SU-DHL-6 (cell line): ENCODE measurements at regions not wholly inside any gene's neighbourhood (a gene's known extent, or its start where the extent isn't known, plus 50 kb on each side); places are given as distances from the start of the nearest gene placed in this dataset.
"Not testable (repeated sequence)": the region's sequence is repeated elsewhere in the genome, so short reads cannot be mapped to it uniquely, and the experiment has no call there.

Source experiments
- EZH2phosphoT487 ChIP-seq: fragments of 200-600 bp; sonication (generic), shearing (Covaris generic); conservative IDR thresholded peaks from 2 replicates; pipeline ENCODE4 v1.6.1; 2018; ENCODE audit warnings: mild to moderate bottlenecking, antibody characterized with exemption, low read length, moderate library complexity, mixed read lengths
- TF ChIP-seq, protein P1 (sequence below): fragments of 200-600 bp; sonication (generic); IDR thresholded peaks from one replicate; pipeline ENCODE4 v1.5.1; 2017; ENCODE audit warnings: antibody characterized with exemption, mild to moderate bottlenecking, low read length, moderate library complexity; ENCODE audit not compliant: insufficient read depth, poor library complexity, severe bottlenecking

DNA sequence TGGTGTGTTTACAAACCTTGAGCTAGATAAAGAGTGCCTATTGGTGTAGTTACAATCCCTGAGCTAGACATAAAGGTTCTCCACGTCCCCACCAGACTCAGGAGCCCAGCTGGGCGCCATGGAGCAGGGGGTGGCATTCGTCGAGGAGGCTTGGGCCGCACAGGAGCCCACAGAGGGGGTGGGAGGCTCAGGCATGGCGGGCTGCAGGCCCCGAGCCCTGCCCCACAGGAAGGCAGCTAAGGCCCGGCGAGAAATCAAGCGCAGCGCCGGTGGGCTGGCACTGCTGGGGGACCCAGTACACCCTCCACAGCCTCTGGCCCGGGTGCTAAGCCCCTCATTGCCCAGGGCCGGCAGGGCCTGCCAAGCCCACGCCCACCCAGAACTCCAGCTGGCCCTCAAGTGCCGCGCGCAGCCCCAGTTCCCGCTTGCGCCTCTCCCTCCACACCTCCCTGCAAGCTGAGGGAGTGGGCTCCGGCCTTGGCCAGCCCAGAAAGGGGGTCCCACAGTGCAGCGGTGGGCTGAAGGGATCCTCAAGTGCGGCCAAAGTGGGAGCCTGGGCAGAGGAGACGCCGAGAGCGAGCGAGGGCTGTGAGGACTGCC, 562.1 kb upstream of the LUZP2 start:
- TF ChIP-seq, protein P1, sequence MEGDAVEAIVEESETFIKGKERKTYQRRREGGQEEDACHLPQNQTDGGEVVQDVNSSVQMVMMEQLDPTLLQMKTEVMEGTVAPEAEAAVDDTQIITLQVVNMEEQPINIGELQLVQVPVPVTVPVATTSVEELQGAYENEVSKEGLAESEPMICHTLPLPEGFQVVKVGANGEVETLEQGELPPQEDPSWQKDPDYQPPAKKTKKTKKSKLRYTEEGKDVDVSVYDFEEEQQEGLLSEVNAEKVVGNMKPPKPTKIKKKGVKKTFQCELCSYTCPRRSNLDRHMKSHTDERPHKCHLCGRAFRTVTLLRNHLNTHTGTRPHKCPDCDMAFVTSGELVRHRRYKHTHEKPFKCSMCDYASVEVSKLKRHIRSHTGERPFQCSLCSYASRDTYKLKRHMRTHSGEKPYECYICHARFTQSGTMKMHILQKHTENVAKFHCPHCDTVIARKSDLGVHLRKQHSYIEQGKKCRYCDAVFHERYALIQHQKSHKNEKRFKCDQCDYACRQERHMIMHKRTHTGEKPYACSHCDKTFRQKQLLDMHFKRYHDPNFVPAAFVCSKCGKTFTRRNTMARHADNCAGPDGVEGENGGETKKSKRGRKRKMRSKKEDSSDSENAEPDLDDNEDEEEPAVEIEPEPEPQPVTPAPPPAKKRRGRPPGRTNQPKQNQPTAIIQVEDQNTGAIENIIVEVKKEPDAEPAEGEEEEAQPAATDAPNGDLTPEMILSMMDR, result not testable (repeated sequence)
- not testable (repeated sequence) for TF ChIP-seq EZH2phosphoT487
